Iris pigment epithelial cell (primary cell): ENCODE measurements at regions not wholly inside any gene's neighbourhood (a gene's known extent, or its start where the extent isn't known, plus 50 kb on each side); places are given as distances from the start of the nearest gene placed in this dataset.
A peak's percentile ranks its signal among the peaks of the same experiment; 100 is the strongest.

Experiments
- DNase-seq: peaks from one replicate; pipeline ENCODE4 v3.0.0-alpha.2; 2011; ENCODE audit warnings: low read depth

DNA sequence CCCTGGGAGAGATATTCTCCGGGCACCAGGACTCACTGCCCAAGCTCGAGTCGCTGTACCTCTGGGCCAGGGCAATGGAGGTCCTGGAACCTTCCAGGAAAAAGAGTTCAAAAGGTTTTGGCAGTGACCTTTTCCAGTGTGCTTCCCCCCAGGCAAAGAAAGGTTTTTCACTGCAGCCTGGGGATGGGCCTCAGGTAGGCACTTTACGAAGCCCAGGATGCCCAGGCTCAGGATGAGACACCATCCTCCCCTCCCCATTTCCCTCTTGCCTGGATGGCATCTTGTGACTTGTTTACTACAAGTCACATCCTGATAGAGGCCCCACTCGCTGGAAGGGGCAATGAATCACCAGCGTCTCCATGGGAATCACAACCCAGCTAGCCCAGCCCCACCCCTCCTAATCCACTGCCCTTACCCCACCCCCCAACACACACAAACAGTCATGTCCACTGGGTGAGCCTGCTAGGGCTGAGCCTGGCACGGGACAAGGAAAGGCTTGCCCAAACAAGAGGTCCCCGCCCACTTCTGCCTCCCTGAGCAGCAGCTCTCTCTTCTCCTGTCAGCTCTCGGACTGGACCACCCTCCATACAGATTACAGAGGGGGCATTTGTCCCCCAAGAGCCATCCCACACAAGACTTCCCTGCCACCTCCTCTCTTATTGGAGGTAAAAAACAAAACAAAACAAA lies 93.8 kb upstream of the SMNDC1 start:
- peak; percentile 97 for DNase-seq

GRCh38 chr10:110399106-110399964 lies 94.6 kb upstream of the SMNDC1 start:
- DNase-seq, result peak; percentile 100

GRCh38 chr10:110399965-110400933 lies 95.5 kb upstream of the SMNDC1 start:
- DNase-seq, result peak; percentile 51

DNA sequence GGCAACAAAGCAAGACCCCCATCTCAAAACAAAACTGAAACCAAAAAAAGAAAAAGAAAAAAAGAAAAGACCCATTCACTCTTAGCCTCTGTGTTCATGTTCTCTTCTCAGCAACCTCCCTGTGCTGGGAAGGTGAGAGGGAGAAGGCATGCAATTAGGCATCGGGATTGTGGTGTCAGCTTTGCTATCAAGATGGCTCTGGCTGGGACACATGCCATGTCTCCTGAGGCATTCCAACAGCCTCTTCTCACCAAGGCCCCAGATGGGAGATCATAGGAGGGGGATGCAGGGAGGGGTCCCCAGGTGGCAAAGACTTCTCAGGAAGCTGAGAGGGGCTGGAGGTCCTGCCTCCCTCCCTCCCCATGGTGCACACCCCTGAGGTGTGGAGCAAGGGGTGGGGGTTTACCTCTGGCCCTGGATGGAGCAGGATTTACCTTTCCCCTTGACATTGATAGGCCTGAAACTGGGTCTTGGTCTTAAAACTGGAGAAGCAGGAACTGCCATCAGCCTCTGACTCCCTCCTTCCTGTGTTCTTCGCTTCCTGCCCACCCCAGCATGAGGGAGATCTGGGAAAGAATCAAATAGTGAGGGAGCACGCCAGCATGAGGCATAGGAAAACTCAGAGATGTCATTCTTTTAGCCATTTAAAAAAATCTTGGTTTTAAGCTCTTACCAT lies 96.2 kb upstream of the DUSP5 start:
- DNase-seq, result no peak

DNA sequence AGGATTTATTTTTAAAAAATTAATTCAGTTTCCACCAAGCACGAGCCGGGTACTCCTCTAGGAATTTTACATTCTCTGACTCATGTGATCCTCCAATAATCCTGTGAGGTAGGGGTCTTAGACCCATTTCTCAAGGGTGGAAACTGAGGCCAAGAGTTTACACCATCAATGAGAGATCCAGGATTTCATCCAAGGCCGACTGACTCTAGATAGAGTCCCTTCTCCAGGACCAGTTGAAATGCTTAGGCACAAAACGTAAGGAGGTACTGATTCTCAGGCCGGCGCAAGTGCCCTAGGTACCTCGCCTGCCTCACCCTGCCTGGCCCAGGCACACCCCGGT lies 95.7 kb upstream of the DUSP5 start:
- no peak for DNase-seq

- DNase-seq, result no peak
Measured at GRCh38 chr10:110403593-110403992, 94.1 kb upstream of the DUSP5 start.

DNA sequence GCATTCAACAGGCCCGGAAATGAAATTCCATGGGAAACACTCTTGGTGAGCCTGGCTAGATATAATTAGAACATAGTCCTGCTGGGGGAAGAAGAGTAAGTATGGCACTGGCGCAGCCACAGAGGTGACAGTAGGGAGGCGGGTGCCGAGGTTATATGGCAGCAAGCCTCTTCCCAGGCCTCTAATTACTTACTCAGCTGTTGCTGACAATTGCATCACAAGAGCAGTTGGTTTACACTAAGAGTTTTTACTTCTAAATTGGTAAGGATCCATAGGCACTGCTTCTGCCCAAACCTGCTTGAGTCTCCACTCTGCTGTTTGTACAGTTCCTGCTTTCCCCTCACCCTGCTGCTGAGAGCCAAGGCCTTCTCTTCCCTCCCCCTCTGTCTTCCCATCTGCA lies 93.3 kb upstream of the DUSP5 start:
- DNase-seq, result no peak

GRCh38 chr10:110404825-110405224 lies 92.9 kb upstream of the DUSP5 start:
- no peak for DNase-seq

- peak; percentile 53 for DNase-seq
Measured at GRCh38 chr10:110405380-110405779, 92.3 kb upstream of the DUSP5 start.

DNA sequence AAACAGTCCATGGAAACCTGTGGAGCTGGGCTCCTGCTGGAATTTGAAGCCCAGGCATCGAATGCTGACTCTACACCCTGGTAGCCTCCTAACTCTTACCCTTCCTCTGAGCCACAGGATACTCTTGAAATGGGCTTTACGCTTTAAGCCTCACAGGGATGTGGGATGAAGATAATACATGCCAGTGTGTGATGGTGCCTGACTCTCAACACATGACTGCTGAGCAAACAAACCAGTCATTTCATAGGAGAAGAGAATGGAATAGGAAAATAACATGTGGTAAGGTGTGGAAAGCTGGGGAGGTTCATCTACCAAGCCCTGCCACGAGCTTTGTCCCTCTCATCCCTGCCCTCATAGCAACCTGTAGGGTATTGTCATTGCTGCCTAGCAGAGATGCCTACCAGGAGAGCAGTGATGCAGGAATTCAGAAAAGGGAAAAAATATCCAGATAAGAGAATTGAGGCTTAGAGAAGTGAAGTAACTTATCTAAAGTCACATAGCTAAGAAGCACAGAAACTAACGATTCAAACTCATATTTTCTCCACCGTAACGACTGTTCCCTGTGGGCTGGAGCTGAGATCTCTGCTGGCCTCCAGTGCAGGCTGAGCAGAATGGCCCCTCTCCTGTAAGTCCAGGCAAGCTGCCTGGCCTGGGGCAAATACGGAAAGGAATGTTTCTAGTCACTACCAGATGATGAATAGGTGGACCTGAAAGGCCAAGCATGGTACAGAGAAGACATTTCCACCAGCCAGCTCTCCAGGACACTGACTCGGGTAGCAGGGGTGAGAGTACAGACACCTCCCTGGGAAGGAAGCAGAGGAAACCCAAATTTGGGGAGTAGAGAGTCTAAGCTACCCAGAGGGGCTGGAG lies 90.2 kb upstream of the DUSP5 start:
- DNase-seq, result no peak

GRCh38 chr10:110408203-110408871 lies 89.4 kb upstream of the DUSP5 start:
- peak; percentile 60 for DNase-seq

- no peak for DNase-seq
Measured at GRCh38 chr10:110408943-110409342, 88.8 kb upstream of the DUSP5 start.

DNA sequence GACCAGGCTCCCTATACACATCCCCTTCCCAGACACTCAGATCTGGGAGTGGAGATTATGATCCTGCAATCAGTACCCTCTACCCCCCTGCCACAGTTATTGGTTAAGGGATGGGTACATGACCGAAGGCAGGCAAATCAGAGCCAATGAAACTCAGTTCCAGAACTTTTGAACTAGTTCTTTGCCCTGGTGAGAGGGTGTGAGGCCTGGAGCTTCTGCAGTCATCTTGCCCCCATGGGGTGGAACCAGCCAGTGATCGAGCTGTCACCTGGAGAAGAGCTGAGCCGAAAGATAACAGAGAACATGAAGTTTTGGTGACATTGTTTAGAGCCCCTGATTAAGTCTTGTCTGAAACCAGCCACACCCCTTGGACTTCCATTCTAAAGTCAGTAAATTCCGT lies 88.2 kb upstream of the DUSP5 start:
- DNase-seq, result no peak

- DNase-seq, result no peak
Measured at GRCh38 chr10:110409926-110410325, 87.8 kb upstream of the DUSP5 start.

GRCh38 chr10:110410329-110411046 lies 87.2 kb upstream of the DUSP5 start:
- DNase-seq, result peak; percentile 99

DNA sequence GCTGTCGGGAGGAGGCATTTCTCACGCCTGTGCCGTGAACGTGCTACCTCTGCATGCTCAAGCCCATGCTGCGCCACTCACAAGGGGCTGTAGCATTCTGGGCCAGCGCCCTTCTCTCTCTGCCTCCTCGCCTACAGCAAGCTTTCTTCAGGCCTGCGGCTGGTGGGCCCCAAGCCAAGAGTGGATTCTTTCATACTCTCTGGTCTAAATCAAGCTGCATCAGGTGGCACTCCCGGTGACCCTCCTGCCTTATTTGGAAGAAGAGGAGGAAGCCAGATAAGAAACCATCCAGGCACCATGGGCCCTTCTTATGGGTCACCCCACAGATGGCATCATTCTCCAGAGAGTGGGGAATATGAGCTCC lies 86.7 kb upstream of the DUSP5 start:
- DNase-seq, result peak; percentile 88

GRCh38 chr10:110413049-110413783 lies 84.5 kb upstream of the DUSP5 start:
- DNase-seq, result no peak

DNA sequence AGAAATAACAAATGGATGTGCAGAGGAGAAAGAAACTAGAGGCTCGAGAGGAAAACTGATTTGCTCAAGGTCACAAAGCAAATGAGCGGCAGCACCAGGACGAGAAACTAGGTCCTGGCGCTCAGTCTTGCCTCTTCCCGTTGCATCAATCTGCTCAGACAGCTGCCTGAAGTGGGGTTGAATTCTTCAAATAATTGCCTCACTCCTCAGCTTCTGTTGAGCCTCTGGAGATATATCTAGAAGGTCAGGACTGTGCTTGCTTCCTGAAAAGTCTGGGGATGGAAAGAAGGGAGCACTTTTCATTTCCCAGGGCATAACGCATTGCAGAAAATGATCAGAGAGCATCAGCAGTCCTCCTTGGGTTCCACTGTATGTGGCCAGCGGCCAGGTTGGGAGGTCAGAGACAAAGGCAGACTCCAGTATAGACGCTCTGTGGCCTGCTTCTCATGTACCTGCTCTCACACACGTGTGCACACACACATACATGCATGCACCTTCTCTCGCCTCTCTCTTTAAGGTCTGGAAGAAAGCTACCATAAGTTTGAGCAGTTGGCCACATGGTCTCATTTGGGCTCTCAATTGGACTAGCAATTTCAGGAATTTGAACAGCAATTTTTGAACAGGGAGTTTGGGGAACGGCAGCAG lies 83.7 kb upstream of the DUSP5 start:
- peak; percentile 89 for DNase-seq
